H54 (cell line): ENCODE measurements at regions not wholly inside any gene's neighbourhood (a gene's known extent, or its start where the extent isn't known, plus 50 kb on each side); places are given as distances from the start of the nearest gene placed in this dataset.

Experiments
- DNase-seq: peaks from one replicate; pipeline ENCODE4 v3.0.0; 2011; ENCODE audit warnings: low spot score, mixed read lengths; ENCODE audit not compliant: insufficient read length
- FAIRE-seq: peaks from 3 replicates; lab custom pipeline; 2011; peaks lifted over from hg19 to GRCh38; lab: Jason Lieb, UNC
- POLR2A ChIP-seq: IDR thresholded peaks from 2 replicates; pipeline ENCODE4 v1.6.1; 2011; ENCODE audit warnings: low read depth, mild to moderate bottlenecking, low read length

- no peak for DNase-seq
- FAIRE-seq = no peak
Observed at GRCh38 chr2:41379496-41380221, 668.2 kb upstream of the PKDCC start.

DNA sequence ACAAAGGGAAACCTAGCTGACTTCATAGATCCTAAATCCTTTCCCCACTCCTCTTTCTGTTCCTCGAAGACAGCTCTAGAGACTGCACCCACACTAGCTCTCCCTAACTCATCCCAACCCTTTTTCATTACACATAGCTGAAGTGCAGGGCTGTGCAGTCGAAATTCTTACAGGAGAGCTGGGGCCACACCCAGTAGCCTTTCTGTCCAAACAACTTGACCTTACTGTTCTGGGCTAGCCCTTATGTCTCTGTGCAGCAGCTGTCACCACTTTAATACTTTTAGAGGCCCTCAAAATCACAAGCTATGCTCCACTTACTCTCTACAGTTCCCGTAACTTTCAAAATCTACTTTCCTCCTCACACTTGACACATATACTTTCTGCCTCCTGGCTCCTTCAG lies 666.1 kb upstream of the PKDCC start:
- FAIRE-seq = no peak
- no peak for TF ChIP-seq POLR2A
- no peak for DNase-seq

More at GRCh38 chr2:41379496-41380221, 668.2 kb upstream of the PKDCC start:
- no peak for TF ChIP-seq POLR2A

DNA sequence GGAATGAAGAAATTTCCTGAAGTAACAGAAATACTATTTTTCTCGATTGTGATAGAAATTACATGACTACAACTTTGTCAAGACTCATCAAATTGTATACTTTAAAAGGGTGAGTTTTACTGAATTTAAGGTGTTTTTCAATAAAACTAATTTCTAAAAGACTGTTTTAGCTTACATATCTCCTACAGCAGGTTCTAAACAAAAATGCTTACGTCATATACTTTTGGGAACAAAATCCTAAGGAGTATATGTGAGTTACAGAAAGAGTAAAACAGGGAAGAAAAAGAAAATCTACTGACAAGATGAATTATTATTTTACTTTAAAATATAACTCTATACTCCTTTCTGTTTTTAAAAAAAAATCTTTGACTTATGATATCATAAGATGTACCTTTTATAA lies 660.3 kb upstream of the PKDCC start:
- DNase-seq (no peak), FAIRE-seq (no peak)
- TF ChIP-seq POLR2A = no peak

DNA sequence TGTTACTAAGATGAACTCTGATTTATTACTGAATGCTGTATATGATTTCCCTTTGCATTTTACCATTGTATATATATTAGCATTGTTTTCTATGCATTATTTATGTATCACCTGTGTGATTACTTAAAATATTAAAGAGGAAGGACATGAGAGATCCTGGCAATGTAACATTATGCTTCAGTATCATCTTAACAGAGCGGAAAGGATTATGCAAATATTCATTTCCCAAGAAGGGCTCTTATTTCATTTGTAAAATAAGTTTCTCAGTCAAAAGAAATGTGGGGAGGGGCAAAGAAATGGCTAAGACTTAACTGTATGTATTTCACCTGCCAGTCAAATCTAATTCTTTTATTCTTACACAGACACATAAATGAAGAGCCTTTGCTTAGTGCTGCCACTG lies 654.2 kb upstream of the PKDCC start:
- no peak for FAIRE-seq
- DNase-seq = no peak
- TF ChIP-seq POLR2A = no peak

- TF ChIP-seq POLR2A = no peak
- no peak for FAIRE-seq
- DNase-seq = no peak
Observed at GRCh38 chr2:41394541-41394940, 653.3 kb upstream of the PKDCC start.

GRCh38 chr2:41395692-41396091 lies 652.1 kb upstream of the PKDCC start:
- TF ChIP-seq POLR2A = no peak
- FAIRE-seq (no peak), DNase-seq (no peak)

DNA sequence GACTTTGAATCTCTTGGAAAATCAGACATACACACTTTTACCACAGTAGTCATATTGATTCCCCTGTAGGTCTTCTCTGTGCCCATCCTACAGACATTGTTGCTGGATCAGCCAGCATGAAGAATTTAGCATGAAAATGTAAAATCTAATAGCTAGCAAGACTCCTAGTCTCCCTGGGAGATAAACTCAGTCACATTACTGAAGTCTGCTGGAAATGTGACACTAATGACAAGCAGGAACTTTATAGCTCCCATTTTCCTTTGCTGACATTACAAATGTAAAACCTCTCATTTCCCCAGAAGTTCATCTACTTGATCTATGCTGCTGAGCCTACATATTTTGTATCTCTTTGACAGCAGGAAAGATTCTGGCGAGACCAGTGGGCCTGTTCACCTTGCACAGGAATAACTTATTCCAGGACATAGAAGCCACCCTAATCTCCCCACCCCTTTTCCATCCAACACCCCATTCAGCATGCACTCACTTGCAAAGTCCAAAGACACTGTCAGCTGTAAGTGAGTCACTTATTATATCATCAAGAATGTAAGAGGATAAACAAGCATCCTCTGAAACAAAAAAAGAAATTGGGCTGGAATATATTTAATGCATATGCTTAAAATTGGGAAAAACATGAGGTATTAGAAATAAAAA lies 648.3 kb upstream of the PKDCC start:
- FAIRE-seq (no peak), DNase-seq (no peak)
- TF ChIP-seq POLR2A = no peak

DNA sequence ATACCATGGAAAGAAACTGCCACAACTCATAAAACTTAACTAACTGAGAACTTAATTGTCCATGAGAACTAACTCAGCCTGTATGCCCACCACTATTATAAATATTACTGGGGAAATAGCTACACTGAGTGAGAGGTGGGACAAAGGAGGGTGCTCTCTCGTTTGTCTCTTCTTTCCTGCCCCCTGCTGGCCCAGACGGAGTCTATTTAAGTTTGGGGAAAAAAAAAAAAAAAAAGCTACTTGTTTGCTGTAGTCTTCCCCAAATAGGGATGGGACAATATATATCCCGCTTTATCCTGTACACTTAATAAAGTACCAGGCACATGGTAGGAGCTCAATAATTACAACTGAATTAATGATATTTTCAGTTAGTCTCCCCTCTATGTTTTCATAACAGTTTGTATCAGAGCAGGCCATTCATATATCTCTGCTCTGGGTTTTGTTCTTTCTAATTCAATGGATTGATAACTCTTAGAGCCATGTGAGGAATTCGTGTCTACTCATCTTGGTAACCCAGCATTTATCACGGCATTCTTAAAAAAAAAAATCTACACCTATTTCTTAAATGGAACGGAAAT lies 647.6 kb upstream of the PKDCC start:
- DNase-seq = no peak
- no peak for FAIRE-seq
- no peak for TF ChIP-seq POLR2A

- no peak for DNase-seq
- no peak for FAIRE-seq
- TF ChIP-seq POLR2A = no peak
Observed at GRCh38 chr2:41405441-41405840, 642.4 kb upstream of the PKDCC start.

DNA sequence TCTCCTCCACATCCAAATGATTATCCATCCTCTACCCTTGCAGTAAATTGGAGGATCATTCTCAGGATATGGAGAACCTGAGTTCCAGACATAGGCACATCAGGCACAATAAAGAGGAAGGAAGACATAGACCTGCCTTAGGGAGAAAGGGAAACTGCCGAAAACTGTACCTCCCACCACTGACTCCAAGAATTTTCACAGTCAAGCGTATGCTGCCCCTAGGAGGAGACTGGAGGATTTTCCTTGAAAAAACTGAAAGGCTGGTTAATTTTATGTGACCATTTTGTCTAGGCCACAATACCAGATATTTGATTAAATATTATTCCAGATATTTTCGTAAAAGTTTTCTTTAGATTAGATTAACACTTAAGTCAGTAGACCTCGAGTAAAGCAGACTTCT lies 638.5 kb upstream of the PKDCC start:
- DNase-seq (no peak), FAIRE-seq (no peak)
- no peak for TF ChIP-seq POLR2A

GRCh38 chr2:41410011-41410410 lies 637.8 kb upstream of the PKDCC start:
- TF ChIP-seq POLR2A = no peak
- no peak for DNase-seq
- no peak for FAIRE-seq

DNA sequence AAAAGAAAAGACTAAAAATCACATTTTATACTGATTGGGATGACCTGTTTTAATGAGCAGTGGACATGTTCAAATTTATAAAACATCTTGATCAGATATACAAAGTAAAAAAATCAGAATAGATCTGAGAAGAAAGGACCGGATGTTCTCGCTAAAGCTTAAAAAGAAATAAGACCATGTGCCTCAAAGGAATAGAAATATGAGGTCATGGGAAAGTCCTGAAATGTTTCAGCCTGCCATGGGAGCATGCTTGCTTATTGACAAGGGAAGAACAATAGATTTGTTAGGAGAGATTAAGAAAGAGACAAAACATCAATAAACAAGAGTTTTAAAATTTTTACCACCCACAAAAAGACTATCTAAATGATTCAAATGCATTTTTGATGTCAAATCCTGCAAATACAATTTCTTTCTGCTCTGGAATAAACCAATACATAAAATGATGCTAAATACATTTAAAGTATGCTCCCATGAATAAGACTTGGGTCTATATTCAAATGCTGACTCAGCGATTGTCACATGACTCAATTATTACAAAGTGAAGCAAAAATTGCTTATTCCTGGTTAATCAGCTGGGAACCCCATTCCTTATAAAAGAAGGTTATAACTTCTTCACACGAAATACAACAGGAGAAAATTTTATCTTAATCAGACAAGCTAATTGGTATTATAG lies 633.9 kb upstream of the PKDCC start:
- no peak for FAIRE-seq
- TF ChIP-seq POLR2A = no peak
- DNase-seq = no peak

- TF ChIP-seq POLR2A = no peak
Observed at GRCh38 chr2:41414486-41415230, 633.2 kb upstream of the PKDCC start.

GRCh38 chr2:41417511-41417910 lies 630.3 kb upstream of the PKDCC start:
- no peak for FAIRE-seq
- TF ChIP-seq POLR2A = no peak
- no peak for DNase-seq

More at GRCh38 chr2:41414486-41415230, 633.2 kb upstream of the PKDCC start:
- peak; percentile 48 for FAIRE-seq
- peak; percentile 6 for DNase-seq
